Liver (tissue), 3 donors: ENCODE measurements at regions not wholly inside any gene's neighbourhood (a gene's known extent, or its start where the extent isn't known, plus 50 kb on each side); places are given as distances from the start of the nearest gene placed in this dataset.

ENCODE experiments used
- EGR1 ChIP-seq, 2 donors: IDR thresholded peaks; 2 replicates each; pipeline ENCODE4 v1.6.1; 2016 to 2018; ENCODE audit warnings: antibody characterized with exemption in 2 of 2, low read depth in 2 of 2
- GABPA ChIP-seq, 2 donors: IDR thresholded peaks in 1 of 2; conservative IDR thresholded peaks in 1 of 2; 2 replicates each; pipeline ENCODE4 v1.6.1; 2016; ENCODE audit warnings: antibody characterized with exemption in 2 of 2, mild to moderate bottlenecking in 1 of 2, moderate library complexity in 1 of 2
- MAX ChIP-seq: IDR thresholded peaks from 2 replicates; pipeline ENCODE4 v1.6.1; 2016; ENCODE audit warnings: antibody characterized with exemption
- RAD21 ChIP-seq, 2 donors: IDR thresholded peaks; 2 replicates each; pipeline ENCODE4 v1.6.1; 2016; ENCODE audit warnings: antibody characterized with exemption in 2 of 2, mild to moderate bottlenecking in 2 of 2
- SP1 ChIP-seq: IDR thresholded peaks from 2 replicates; pipeline ENCODE4 v1.6.1; 2018; ENCODE audit warnings: antibody characterized with exemption, mild to moderate bottlenecking
- TAF1 ChIP-seq: conservative IDR thresholded peaks from 2 replicates; pipeline ENCODE4 v1.6.1; 2016; ENCODE audit warnings: antibody characterized with exemption, mild to moderate bottlenecking
- ZBTB33 ChIP-seq: IDR thresholded peaks from 2 replicates; pipeline ENCODE4 v1.6.1; 2016; ENCODE audit warnings: antibody characterized with exemption
- TF ChIP-seq, protein P1 (sequence below): fragments of 150-350 bp; IDR thresholded peaks from 2 replicates; pipeline ENCODE4 v1.5.1; 2017; ENCODE audit warnings: improper control_type of control experiment, low read depth, low read length; ENCODE audit not compliant: missing input control
- TF ChIP-seq, protein P2 (sequence below): IDR thresholded peaks from 2 replicates; pipeline ENCODE4 v1.6.1; 2016; ENCODE audit warnings: antibody characterized with exemption, mild to moderate bottlenecking
- donor health status: healthy.
- donor health status: healthy.

GRCh38 chr4:156635051-156635450, 336.5 kb downstream of the PDGFC start:
- TF ChIP-seq, protein P1, sequence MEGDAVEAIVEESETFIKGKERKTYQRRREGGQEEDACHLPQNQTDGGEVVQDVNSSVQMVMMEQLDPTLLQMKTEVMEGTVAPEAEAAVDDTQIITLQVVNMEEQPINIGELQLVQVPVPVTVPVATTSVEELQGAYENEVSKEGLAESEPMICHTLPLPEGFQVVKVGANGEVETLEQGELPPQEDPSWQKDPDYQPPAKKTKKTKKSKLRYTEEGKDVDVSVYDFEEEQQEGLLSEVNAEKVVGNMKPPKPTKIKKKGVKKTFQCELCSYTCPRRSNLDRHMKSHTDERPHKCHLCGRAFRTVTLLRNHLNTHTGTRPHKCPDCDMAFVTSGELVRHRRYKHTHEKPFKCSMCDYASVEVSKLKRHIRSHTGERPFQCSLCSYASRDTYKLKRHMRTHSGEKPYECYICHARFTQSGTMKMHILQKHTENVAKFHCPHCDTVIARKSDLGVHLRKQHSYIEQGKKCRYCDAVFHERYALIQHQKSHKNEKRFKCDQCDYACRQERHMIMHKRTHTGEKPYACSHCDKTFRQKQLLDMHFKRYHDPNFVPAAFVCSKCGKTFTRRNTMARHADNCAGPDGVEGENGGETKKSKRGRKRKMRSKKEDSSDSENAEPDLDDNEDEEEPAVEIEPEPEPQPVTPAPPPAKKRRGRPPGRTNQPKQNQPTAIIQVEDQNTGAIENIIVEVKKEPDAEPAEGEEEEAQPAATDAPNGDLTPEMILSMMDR, result no peak
- TF ChIP-seq ZBTB33 (no peak), MAX (no peak), GABPA (IDR thresholded peaks at IDR 0.05 in 1 of 2, conservative IDR thresholded peaks at IDR 0.05 in 1 of 2) (no peak), SP1 (no peak), RAD21 (IDR thresholded peaks at IDR 0.05) (no peak), EGR1 (IDR thresholded peaks at IDR 0.05; ENCODE audit: low read depth in 2 of 2) (no peak), TAF1 (no peak)
- TF ChIP-seq, protein P2, sequence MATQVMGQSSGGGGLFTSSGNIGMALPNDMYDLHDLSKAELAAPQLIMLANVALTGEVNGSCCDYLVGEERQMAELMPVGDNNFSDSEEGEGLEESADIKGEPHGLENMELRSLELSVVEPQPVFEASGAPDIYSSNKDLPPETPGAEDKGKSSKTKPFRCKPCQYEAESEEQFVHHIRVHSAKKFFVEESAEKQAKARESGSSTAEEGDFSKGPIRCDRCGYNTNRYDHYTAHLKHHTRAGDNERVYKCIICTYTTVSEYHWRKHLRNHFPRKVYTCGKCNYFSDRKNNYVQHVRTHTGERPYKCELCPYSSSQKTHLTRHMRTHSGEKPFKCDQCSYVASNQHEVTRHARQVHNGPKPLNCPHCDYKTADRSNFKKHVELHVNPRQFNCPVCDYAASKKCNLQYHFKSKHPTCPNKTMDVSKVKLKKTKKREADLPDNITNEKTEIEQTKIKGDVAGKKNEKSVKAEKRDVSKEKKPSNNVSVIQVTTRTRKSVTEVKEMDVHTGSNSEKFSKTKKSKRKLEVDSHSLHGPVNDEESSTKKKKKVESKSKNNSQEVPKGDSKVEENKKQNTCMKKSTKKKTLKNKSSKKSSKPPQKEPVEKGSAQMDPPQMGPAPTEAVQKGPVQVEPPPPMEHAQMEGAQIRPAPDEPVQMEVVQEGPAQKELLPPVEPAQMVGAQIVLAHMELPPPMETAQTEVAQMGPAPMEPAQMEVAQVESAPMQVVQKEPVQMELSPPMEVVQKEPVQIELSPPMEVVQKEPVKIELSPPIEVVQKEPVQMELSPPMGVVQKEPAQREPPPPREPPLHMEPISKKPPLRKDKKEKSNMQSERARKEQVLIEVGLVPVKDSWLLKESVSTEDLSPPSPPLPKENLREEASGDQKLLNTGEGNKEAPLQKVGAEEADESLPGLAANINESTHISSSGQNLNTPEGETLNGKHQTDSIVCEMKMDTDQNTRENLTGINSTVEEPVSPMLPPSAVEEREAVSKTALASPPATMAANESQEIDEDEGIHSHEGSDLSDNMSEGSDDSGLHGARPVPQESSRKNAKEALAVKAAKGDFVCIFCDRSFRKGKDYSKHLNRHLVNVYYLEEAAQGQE, result no peak
